ENCODE measurements at regions not wholly inside any gene's neighbourhood (a gene's known extent, or its start where the extent isn't known, plus 50 kb on each side); places are given as distances from the start of the nearest gene placed in this dataset.

DNA sequence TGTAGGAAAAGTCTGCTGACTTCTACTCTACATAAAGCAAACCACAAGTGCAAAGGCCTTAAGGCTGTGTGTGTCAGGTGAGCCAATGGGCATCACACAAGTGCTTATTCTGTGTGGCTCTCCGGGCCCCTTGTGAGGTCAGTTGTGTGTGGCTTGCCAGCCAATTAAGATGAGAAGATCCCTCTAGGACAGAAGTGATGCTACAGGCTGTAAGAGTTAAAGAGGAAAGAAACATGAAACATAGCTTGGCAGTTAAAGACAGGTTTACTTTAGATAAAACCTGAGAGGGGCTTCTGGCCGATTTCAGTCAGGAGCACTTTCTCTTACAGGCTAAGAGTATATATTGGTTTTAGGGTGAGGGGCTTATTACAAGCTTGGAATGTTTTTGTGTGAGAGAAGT, 242.4 kb downstream of the NFATC2 start:
- H3K27ac ChIP-seq (ENCODE audit: low read length), result no peak overlapping the region
- H3K36me3 ChIP-seq (replicated peaks; ENCODE audit: low read depth, low read length), result no peaks in the 10 kb centered on the region
- H2AFZ ChIP-seq (ENCODE audit: low read depth, low read length), result no peak overlapping the region
- H4K20me1 ChIP-seq (ENCODE audit: insufficient read depth, low read length), result no peaks in the 10 kb centered on the region
- TF ChIP-seq CTCF (IDR thresholded peaks at IDR 0.05; ENCODE audit: low read depth, low read length) (no peak), EZH2phosphoT487 (IDR thresholded peaks at IDR 0.05; ENCODE audit: low read depth) (no peak)
- peaks cover 32% of the 10 kb centered on the region for H3K9me3 ChIP-seq (ENCODE audit: insufficient read depth, low read length)
- no peak overlapping the region for H3K4me2 ChIP-seq (ENCODE audit: low read length)
- H3K4me3 ChIP-seq (ENCODE audit: low read length), result no peak overlapping the region
- H3K79me2 ChIP-seq (ENCODE audit: low read length), result no peaks in the 10 kb centered on the region
- no peak overlapping the region for H3K9ac ChIP-seq (ENCODE audit: low read length)
- no peaks in the 10 kb centered on the region for H3K4me1 ChIP-seq (ENCODE audit: low read length)
- H3K27me3 ChIP-seq (ENCODE audit: low read depth, low read length), result peaks cover 17% of the 10 kb centered on the region

DNA sequence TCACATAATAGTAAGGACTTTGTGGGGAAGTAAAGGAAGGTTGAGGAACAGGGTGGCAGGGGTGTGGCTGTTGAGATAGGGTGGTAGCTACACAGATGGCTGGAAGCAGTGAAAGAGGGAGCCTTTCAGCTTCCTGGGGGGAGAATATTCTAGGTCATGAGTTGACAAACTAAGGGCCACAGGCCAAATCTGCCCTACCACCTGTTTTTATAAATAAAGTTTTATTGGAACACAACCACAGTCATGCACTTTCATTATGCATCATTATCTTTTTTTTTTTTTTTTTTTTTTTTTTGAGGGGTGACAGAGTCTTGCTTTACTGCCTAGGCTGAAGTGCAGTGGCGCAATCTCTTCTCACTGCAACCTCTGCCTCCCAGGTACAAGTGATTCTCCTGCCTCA, 243.1 kb downstream of the NFATC2 start:
- Histone ChIP-seq H3K9ac (ENCODE audit: low read length) (no peak overlapping the region), H4K20me1 (ENCODE audit: insufficient read depth, low read length) (no peaks in the 10 kb centered on the region), H3K4me2 (ENCODE audit: low read length) (no peak overlapping the region), H3K79me2 (ENCODE audit: low read length) (no peaks in the 10 kb centered on the region), H3K9me3 (ENCODE audit: insufficient read depth, low read length) (peaks cover 29% of the 10 kb centered on the region), H2AFZ (ENCODE audit: low read depth, low read length) (no peak overlapping the region), H3K27ac (ENCODE audit: low read length) (no peak overlapping the region), H3K27me3 (ENCODE audit: low read depth, low read length) (peaks cover 16% of the 10 kb centered on the region; the same call in 1 of the 2 replicates), H3K4me1 (ENCODE audit: low read length) (no peaks in the 10 kb centered on the region), H3K36me3 (replicated peaks; ENCODE audit: low read depth, low read length) (no peaks in the 10 kb centered on the region), H3K4me3 (ENCODE audit: low read length) (no peak overlapping the region)
- TF ChIP-seq EZH2phosphoT487 (IDR thresholded peaks at IDR 0.05; ENCODE audit: low read depth) (no peak), CTCF (IDR thresholded peaks at IDR 0.05; ENCODE audit: low read depth, low read length) (no peak)

GRCh38 chr20:51298141-51298749, 244.3 kb downstream of the NFATC2 start:
- TF ChIP-seq EZH2phosphoT487 (IDR thresholded peaks at IDR 0.05; ENCODE audit: low read depth) (no peak), CTCF (IDR thresholded peaks at IDR 0.05; ENCODE audit: low read depth, low read length) (no peak)
- no peak overlapping the region for H2AFZ ChIP-seq (ENCODE audit: low read depth, low read length)
- H3K4me1 ChIP-seq (ENCODE audit: low read length), result no peaks in the 10 kb centered on the region
- H3K36me3 ChIP-seq (replicated peaks; ENCODE audit: low read depth, low read length), result no peaks in the 10 kb centered on the region
- H3K27ac ChIP-seq (ENCODE audit: low read length), result no peak overlapping the region
- H4K20me1 ChIP-seq (ENCODE audit: insufficient read depth, low read length), result no peaks in the 10 kb centered on the region
- no peaks in the 10 kb centered on the region for H3K79me2 ChIP-seq (ENCODE audit: low read length)
- no peak overlapping the region for H3K4me3 ChIP-seq (ENCODE audit: low read length)
- peaks cover 18% of the 10 kb centered on the region for H3K9me3 ChIP-seq (ENCODE audit: insufficient read depth, low read length)
- H3K4me2 ChIP-seq (ENCODE audit: low read length), result no peak overlapping the region
- H3K9ac ChIP-seq (ENCODE audit: low read length), result no peak overlapping the region
- peaks cover 18% of the 10 kb centered on the region; the same call in 1 of the 2 replicates for H3K27me3 ChIP-seq (ENCODE audit: low read depth, low read length)

- no peak for TF ChIP-seq CTCF (IDR thresholded peaks at IDR 0.05; ENCODE audit: low read depth, low read length)
- TF ChIP-seq EZH2phosphoT487 (IDR thresholded peaks at IDR 0.05; ENCODE audit: low read depth), result no peak
- no peaks in the 10 kb centered on the region for H4K20me1 ChIP-seq (ENCODE audit: insufficient read depth, low read length)
- H3K27ac ChIP-seq (ENCODE audit: low read length), result no peak overlapping the region
These were observed 254.7 kb downstream of the NFATC2 start for GRCh38 chr20:51287628-51288413.

More at GRCh38 chr20:51287628-51288413, 254.7 kb downstream of the NFATC2 start:
- H3K27me3 ChIP-seq (ENCODE audit: low read depth, low read length), result peaks cover 54% of the 10 kb centered on the region
- no peaks in the 10 kb centered on the region for H3K9me3 ChIP-seq (ENCODE audit: insufficient read depth, low read length)
- no peaks in the 10 kb centered on the region for H3K36me3 ChIP-seq (replicated peaks; ENCODE audit: low read depth, low read length)
- no peak overlapping the region for H3K9ac ChIP-seq (ENCODE audit: low read length)
- H3K79me2 ChIP-seq (ENCODE audit: low read length), result no peaks in the 10 kb centered on the region
- no peak overlapping the region for H2AFZ ChIP-seq (ENCODE audit: low read depth, low read length)
- H3K4me1 ChIP-seq (ENCODE audit: low read length), result no peaks in the 10 kb centered on the region
- H3K4me3 ChIP-seq (ENCODE audit: low read length), result no peak overlapping the region
- no peak overlapping the region for H3K4me2 ChIP-seq (ENCODE audit: low read length)
